Nephron progenitor cell (in vitro differentiated cells): ENCODE measurements at regions not wholly inside any gene's neighbourhood (a gene's known extent, or its start where the extent isn't known, plus 50 kb on each side); places are given as distances from the start of the nearest gene placed in this dataset.

Experiments
- DNase-seq: peaks from one replicate; pipeline ENCODE4 v3.0.0; 2021
- H3K27ac Mint-ChIP-seq: 2 replicates; pipeline ENCODE4 v1.8.0; 2021; ENCODE audit warnings: mild to moderate bottlenecking, moderate library complexity, mixed read lengths
- H3K27me3 Mint-ChIP-seq: 2 replicates; pipeline ENCODE4 v1.8.0; 2021; ENCODE audit warnings: mild to moderate bottlenecking, low read depth, mixed read lengths; ENCODE audit not compliant: poor library complexity
- H3K36me3 Mint-ChIP-seq: 2 replicates; pipeline ENCODE4 v1.8.0; 2021; ENCODE audit warnings: low read depth, mixed read lengths
- H3K4me1 Mint-ChIP-seq: 2 replicates; pipeline ENCODE4 v1.8.0; 2021; ENCODE audit warnings: mixed read lengths
- H3K4me3 Mint-ChIP-seq: 2 replicates; pipeline ENCODE4 v1.8.0; 2021; ENCODE audit warnings: mild to moderate bottlenecking, moderate library complexity, mixed read lengths
- H3K9me3 Mint-ChIP-seq: 2 replicates; pipeline ENCODE4 v1.8.0; 2021; ENCODE audit warnings: mild to moderate bottlenecking, moderate library complexity, mixed read lengths
- CTCF ChIP-seq: fragments of 200-600 bp; sonication (generic); IDR thresholded peaks from 2 replicates; pipeline ENCODE4 v1.5.0; 2021; ENCODE audit warnings: antibody characterized with exemption

- TF ChIP-seq CTCF, result no peak
- no peak for DNase-seq
- peaks cover under 1% of the 10 kb centered on the region for H3K9me3 Mint-ChIP-seq
- H3K27me3 Mint-ChIP-seq, result peaks cover 4% of the 10 kb centered on the region
- no peak overlapping the region for H3K27ac Mint-ChIP-seq
- no peak overlapping the region for H3K4me3 Mint-ChIP-seq
- peaks cover 54% of the 10 kb centered on the region for H3K4me1 Mint-ChIP-seq
- no peaks in the 10 kb centered on the region for H3K36me3 Mint-ChIP-seq
These were observed 117.3 kb upstream of the ARID2 start for GRCh38 chr12:45612044-45612794.

GRCh38 chr12:45613296-45613695 lies 116.2 kb upstream of the ARID2 start:
- Mint-ChIP-seq H3K4me3 (no peak overlapping the region), H3K27me3 (peaks cover 4% of the 10 kb centered on the region), H3K4me1 (peaks cover 55% of the 10 kb centered on the region), H3K9me3 (no peaks in the 10 kb centered on the region), H3K27ac (peak overlapping the region; percentile 30), H3K36me3 (no peaks in the 10 kb centered on the region)
- TF ChIP-seq CTCF, result no peak
- no peak for DNase-seq

- H3K9me3 Mint-ChIP-seq, result no peaks in the 10 kb centered on the region
- no peak for TF ChIP-seq CTCF
- no peak overlapping the region for H3K27ac Mint-ChIP-seq
- DNase-seq, result no peak
- no peak overlapping the region for H3K4me3 Mint-ChIP-seq
- no peaks in the 10 kb centered on the region for H3K36me3 Mint-ChIP-seq
- H3K27me3 Mint-ChIP-seq, result peaks cover 4% of the 10 kb centered on the region
- peaks cover 55% of the 10 kb centered on the region for H3K4me1 Mint-ChIP-seq
These were observed 115.7 kb upstream of the ARID2 start for GRCh38 chr12:45613855-45614254.

GRCh38 chr12:45615268-45615667 lies 114.2 kb upstream of the ARID2 start:
- no peak for DNase-seq
- no peaks in the 10 kb centered on the region for H3K27me3 Mint-ChIP-seq
- no peaks in the 10 kb centered on the region for H3K36me3 Mint-ChIP-seq

GRCh38 chr12:45619736-45620135 lies 109.8 kb upstream of the ARID2 start:
- no peaks in the 10 kb centered on the region for H3K27me3 Mint-ChIP-seq
- peaks cover 16% of the 10 kb centered on the region for H3K9me3 Mint-ChIP-seq
- no peak for DNase-seq
- no peak for TF ChIP-seq CTCF
- H3K4me1 Mint-ChIP-seq, result peaks cover 42% of the 10 kb centered on the region
- no peak overlapping the region for H3K4me3 Mint-ChIP-seq
- H3K36me3 Mint-ChIP-seq, result peaks cover 4% of the 10 kb centered on the region
- peak overlapping the region; percentile 44 for H3K27ac Mint-ChIP-seq

More at GRCh38 chr12:45615268-45615667, 114.2 kb upstream of the ARID2 start:
- H3K4me3 Mint-ChIP-seq, result peak overlapping the region; percentile 39
- H3K27ac Mint-ChIP-seq, result peak overlapping the region; percentile 49
- TF ChIP-seq CTCF, result no peak
- peaks cover 3% of the 10 kb centered on the region for H3K9me3 Mint-ChIP-seq
- H3K4me1 Mint-ChIP-seq, result peaks cover 55% of the 10 kb centered on the region

- no peak overlapping the region for H3K27ac Mint-ChIP-seq
- no peak for DNase-seq
- H3K4me1 Mint-ChIP-seq, result peaks cover 22% of the 10 kb centered on the region
- TF ChIP-seq CTCF, result no peak
- H3K36me3 Mint-ChIP-seq, result peaks cover 4% of the 10 kb centered on the region
- H3K27me3 Mint-ChIP-seq, result no peaks in the 10 kb centered on the region
- peaks cover 16% of the 10 kb centered on the region for H3K9me3 Mint-ChIP-seq
- H3K4me3 Mint-ChIP-seq, result no peak overlapping the region
These were observed 107.8 kb upstream of the ARID2 start for GRCh38 chr12:45621703-45622102.
